HG03469 (cell line): ENCODE measurements at regions not wholly inside any gene's neighbourhood (a gene's known extent, or its start where the extent isn't known, plus 50 kb on each side); places are given as distances from the start of the nearest gene placed in this dataset.

Experiments used
- ATAC-seq: cut with Tn5 transposase; IDR thresholded peaks from one replicate; pipeline ENCODE4 v1.9.1; 2021; ENCODE audit warnings: mild to moderate bottlenecking, moderate library complexity, moderate number of reproducible peaks; ENCODE audit not compliant: unreplicated experiment

DNA sequence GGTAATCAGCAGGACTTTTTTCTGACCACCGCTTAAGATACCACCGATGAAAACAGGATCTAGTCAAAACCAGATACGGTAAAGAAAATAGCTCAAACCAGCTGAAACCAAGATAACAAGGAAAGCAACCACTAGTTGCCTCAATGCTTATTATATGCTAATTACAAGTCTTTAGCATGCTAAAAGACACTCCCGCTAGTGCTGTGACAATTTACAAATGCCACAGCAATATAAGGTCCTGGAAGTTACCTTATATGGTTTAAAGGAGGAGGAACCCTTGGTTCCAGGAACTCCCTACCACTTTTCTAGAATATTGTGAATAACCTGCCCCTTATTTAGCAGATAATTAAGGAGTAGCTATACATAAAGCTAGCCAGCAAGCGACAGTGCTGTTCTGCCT is 976.4 kb upstream of the SEL1L start:
- ATAC-seq, result no peak

DNA sequence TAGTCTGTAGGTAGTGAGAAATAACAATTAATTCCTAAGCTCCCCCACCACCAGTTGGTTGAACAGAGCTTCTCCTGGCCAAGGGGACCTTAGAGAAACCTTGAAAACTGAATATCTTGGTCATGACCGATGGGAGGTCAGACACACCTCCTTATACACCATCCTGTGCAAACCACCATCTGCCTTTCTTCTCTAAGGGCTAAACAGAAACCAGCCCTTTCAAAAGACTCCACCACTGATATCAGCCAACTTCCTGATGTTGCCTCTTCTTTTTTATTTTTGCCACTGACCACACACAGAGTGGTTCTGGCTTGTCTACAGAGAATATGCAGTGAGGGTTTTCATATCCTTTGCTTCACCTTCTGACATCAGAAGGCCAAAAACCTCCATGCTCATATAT is 977.7 kb upstream of the SEL1L start:
- no peak for ATAC-seq

DNA sequence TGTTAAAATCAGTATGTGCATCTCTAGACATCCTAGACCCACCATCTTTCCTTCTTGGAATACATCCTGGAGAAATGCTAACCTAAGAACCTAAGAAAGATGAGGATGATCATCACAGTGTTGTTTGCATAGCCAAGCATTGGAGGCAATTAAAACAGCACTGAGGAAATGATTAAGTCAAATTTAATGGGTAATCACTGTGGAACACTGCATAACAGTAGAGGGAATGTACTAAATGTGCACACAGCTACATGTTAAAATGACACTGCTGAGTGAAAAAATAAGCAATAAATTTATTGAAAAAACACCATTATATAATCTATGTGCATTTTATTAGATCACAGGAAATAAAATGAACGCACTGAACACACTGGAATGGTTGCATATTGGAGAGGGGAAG is 987.1 kb upstream of the SEL1L start:
- no peak for ATAC-seq

DNA sequence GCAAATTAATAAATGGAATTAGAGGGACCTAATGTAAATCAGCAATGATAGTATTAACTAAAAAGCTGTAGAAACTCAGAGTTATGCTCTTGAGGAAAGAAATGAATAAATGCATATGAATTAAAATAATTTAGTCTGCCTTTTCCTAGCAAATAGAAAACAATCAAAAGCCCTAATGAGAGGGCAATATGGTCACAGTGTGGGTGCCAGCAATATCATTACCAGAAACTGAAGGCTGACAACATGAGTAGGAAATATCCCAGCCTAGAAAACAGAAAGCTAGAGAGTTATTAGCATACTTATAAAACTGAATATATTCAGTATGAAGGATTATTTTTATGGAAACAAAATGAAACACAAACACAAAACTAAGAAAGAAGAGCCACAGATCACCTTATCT is 987.5 kb upstream of the SEL1L start:
- ATAC-seq, result no peak

DNA sequence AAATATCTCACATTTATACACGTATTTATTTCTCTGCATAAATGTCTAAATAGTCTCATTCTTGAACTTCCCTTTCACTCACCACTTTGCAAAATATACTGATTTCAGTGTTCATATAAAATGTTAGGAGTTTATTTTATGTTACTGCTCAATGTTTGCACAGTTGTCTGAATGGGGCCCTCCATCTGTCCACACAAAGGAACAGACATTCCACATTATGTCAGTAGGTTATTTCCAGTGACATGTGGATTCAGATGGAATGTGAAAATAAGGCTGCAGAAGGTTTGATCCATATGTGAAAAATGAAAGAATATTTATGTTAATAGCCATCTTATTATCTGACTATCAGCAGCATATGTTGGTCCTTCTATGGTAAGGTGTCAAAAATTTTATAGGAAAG is 994.4 kb upstream of the SEL1L start:
- ATAC-seq, result no peak

DNA sequence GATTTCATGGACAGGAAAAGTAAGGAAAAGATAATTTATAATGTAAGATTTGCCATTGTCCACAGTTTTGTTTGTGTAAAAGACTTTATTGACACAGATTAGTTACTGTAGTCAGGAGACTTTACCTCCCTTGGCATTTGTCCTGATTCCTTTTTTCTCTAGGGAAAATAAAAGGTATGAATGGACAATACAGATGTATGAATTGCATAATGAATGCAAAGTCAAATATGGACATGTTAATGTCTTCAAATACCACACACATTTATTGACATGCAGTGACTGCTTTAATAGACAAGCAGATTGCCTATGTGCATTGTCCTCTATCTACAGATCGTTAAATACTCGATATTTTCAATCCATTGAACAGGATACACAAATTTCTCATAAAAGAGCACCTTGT is 999.7 kb upstream of the SEL1L start:
- no peak for ATAC-seq

DNA sequence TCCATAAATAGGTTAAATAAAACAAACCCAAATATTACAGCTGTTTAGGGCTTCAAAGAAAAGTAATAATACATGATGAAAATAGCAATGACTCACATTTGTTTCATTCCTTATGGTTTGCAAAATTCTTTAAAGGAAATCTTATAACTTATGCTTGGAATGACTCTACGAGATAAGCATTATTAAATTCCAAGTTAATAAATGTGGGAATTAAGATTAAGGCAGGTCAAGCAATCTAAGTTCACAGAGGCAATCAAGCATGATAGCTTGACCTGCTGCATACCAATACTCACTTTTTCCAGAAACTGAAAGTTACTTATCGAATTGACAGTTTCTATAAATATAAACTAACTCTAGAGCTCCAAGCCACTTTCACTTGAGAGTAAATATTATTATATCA is 1002.9 kb upstream of the SEL1L start:
- ATAC-seq, result no peak

DNA sequence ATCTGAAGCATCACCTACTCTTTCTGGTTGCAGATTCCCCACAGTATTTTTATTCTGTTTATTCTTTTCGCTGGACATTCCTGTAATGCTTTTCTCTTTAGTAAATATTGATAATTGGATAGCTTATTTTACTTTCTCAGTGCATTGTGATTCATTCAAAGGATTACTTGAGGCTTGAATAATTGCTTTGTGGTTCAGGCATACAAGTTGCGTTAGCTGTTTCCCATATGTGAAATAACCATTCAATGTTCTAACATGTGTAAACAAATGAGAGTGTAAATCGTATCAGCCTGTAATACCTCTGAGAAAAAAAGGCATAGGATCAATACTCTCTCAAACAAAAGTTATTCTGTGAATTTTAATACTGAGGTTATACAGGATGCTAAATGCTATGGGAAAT is 1004.2 kb upstream of the SEL1L start:
- ATAC-seq, result no peak

DNA sequence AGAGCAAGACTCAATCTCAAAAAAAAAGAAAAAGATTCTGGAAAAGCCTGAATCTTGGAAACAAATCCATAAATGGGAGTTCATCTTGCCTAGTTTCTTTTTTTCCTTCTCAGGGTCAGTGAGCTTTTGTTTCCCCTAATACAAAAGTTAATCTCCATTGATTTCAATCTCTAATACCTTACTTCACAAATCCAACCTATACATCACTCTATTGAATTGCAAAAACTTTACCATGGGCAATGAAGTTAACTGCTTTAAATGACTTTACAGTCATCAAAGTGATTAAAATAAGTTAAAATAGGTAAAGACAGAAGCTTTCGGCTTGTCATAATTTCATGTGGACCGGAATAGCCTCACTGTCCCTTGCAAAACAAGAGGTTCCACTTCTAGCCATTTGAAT is 1012.7 kb upstream of the SEL1L start:
- ATAC-seq, result no peak

DNA sequence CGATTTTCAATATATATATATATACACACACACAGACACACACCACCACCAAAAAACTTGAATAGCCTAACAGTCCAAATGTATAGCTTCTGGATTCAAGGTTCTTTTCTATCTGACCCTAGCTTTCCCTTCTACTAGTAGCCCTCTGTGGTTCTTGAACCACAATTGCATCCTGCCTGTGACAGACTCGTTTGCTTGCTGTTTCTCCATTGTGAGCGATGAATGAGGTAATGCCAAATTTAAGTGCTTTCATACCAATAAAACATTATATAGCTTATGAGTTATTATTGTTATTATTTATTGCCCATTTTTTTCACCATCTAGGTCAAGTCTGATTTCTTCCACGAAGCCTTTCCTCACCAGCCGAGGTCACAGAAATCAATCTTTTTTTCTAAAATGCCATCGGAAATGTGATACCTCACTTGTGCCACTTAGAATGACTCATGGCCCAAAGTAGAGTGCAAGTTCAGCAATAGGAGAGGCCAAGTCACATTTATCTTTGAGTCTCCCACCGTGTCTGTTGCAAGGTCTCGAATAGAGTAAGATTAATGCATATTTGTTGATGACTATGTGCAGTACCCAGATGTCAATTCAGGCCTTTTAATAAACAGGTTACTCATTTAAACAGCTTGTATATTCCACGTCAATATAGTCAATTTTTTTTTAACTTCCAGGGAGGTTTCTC is 1015.8 kb upstream of the SEL1L start:
- no peak for ATAC-seq

DNA sequence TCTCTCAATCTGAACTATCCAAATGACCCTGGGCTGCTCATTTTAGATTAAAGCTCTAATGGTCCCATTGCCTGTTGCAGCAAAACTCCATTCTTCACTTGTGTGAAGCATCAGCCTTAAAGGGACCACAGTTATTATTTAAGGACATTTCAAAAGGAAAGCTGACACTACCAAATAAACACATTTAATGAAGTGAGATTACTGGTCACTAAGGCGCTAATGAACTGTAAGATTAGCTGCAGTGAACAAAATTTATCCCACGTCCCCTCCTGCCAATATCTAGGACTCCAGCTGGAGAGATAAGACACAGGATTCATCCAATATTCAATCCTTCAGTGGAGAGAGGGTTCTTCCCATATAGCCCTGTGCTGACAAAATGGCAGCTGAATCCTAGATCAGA is 1029.2 kb upstream of the SEL1L start:
- ATAC-seq, result no peak

DNA sequence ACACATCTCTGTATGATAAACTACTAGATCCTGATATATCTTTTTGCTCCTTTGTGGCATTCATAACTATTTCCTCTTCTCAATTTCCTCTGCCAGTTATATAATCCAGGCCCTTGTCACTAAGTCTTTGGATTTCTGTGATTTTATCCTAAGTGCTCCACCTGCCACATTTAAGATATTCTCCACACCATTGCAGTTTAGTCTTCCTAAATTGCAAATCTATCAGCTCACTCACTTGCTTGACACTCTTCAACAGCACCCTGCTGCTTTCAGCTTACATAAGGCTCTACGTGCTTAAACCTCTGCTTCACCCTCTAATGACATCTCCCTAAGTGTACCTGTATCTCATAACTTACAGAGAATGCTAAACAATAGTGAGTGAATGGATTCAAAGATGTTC is 1032.2 kb upstream of the SEL1L start:
- ATAC-seq, result no peak

DNA sequence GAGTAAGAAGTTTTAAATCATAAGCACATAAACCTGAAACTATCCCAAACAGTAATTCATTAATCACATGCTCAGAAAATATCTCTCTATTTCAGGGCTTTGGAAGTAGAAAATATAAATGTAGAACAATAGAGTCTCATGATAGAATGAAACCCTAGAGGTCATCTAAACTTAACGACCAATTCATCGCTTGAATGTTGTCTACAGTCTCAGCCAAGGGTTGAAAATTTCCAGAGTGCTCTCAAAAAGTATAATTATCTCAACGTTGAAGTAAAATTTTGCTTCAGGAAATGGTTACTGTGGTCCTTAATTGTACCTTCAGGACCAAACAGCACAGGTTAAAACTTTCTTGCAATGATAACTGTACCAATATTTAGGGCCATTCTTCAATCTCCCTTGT is 1053.6 kb upstream of the SEL1L start:
- no peak for ATAC-seq

DNA sequence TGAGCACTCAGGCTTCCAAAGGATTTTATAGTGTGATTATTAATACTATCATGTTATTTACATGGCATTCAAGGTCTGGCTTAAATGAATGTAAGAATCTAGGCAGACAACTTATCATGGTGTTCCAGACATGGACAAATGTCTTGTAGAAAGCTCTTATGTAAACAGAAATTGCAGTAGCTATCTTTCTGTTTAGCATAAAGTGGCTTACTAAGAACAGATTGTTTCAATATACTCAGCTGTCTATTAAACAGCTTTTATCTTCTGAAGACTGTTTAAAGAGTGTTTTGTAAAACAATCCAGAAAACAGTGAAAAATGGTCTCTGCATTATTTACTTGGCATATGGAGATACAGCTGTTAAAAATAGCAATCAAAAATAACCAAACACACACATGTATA is 1061.8 kb upstream of the SEL1L start:
- ATAC-seq, result no peak

DNA sequence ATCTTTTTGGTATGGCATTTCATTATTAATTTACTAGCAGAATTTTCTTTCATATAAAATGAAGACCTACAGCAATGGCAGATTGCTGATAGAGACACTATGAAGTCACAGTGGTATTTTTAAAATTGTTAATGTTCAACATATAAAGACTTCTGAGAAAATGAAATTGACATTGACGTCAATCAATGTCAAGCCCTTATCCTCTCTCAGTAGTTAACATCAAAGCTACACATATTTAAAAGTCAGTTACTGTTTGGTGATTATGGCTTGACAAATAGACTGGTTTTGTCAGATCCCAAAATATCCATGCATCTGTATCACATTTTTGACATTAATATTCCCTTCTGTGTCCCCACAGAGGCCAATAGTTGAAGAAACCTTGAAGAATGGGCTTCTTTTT is 1069.1 kb upstream of the SEL1L start:
- ATAC-seq, result no peak

DNA sequence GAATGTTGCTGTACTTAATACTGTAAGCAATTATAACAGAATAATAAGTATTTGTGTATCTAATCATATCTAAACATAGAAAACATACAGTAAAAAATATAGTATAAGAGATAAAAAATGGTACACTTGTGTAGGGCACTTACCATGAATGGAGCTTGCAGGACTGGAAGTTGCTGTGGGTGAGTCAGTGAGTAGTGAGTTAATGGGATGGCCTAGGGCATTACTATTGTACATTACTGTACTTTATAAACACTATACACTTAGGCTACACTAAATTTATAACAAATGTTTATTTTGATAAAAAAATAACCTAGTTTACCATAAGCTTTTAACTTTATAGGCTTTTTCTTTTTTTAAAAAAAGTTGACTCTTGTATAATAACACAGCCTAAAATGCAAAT is 1071.2 kb upstream of the SEL1L start:
- no peak for ATAC-seq

DNA sequence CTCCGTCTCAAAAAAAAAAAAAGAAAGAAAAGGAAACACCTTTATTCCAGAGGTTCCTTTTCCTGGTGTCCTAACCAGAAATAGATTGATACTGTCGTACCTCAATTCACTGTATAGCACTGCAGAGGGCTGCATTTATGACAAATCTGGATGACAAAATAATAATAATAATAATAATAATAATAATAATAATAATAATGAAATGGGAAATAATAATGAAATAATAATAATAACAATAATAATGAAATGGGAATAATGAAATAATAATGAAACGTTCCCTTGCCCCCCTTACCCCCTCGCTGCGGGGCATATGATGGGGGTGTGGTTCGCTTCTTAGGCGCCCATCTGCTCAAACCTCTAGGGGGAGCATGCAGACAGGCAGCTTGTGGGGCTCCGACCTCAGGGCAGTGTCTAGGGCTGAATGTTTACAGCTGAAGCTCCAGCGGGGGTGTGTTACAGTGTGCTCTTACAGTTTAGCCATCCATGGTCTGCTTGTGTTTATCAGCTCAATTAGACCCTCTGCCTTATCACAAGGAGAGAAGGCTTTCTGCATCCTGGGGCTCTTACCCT is 1088.3 kb upstream of the SEL1L start:
- ATAC-seq, result no peak

DNA sequence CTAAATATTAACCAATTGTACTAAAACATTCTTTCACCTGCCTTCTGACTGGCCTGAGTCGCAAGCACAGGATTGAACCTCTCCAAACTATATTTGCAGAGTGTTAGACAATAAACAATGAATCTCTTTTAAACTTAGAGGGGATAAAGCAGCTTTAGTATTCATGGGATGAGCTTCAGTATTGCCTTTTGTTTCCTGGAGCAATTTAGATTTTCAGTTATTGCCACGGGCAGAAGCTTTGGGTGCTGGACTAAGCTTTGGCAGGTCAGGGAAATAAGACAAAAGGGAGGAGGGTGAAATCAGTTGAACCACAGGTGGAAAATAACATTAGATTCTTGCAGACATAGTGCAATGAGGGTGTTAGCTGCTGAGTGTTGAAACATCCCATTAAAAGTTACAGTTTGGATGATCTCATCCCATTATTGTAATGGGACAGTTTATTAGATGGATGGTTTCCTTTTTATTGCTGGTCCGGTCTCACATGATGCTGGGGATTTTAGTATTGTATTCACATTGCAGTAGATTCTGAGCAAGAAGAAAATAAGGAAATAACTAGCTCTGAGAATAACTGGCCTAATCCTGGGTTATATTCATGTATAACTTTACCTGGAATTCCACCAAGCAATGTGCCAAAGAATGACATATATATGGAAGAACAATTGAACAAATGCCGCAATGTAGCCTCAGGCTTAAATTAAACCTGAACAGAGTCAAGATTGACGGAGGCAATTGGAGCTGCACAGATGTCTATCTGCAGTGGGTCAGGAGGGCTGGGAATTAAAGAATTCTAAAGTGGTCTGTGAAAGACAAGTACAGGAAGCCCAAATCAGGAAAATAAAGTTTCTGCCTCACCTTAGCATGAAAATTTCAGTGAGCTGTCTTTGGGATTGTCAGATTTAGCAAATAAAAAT is 1092.8 kb upstream of the SEL1L start:
- no peak for ATAC-seq

DNA sequence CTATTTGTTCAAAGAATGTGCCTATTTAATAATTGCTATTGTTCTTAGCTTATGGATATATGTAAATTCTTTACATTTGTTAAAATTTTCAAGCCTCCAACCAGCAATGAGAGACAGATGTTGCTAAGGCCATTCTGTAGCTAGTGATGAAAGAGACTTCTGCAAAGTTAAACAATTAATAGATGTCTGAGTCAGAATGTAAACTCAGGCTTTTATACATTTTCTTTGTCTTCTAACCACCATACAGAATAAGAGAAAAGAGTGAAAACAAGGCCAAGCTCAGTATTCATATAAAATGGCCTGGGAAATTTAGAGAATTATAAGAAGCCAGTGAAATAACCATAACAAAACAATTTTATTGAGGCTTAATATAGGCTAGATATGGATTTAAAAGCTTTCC is 1102.3 kb upstream of the SEL1L start:
- no peak for ATAC-seq

DNA sequence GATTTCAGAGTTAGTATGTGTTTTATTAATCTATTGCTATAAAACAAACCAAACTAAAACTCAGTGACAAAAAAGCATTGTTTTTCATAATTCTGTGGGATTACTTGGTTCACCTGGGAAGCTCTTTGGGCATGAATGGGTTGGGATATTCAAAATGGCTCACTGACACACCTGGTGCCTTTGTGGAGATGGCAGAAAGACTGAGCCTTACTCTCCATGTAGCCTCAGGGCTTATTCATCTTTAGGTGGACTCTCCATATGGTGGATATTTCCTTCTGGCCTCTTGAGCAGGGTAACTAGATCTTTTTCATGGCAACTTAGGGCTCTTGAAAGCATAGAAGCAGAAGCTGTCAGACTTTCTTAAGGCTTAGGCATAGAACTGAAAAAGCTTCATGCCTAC is 1102.8 kb upstream of the SEL1L start:
- ATAC-seq, result no peak

DNA sequence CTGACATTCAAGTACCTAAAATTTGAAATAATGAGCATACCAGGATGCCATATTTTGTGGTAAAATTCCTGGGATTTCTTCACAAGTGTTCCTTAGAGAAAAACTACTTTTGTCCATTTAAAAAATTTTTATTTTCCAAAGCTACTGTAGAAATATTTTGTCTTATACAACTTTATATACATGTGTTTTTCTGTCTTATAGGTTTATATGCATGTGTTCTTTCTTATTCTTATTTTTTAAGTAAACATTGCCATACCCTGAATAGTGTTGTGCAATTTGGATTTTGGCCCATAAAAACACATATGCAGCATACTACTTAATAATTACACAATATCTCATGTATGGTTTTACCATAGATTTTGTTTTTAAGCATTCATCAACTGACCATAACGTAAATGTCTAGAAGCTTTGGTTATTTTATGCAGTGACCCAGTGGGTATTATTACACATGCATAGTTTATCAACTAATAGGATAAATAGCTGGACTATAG is 1107.4 kb upstream of the SEL1L start:
- ATAC-seq, result no peak

DNA sequence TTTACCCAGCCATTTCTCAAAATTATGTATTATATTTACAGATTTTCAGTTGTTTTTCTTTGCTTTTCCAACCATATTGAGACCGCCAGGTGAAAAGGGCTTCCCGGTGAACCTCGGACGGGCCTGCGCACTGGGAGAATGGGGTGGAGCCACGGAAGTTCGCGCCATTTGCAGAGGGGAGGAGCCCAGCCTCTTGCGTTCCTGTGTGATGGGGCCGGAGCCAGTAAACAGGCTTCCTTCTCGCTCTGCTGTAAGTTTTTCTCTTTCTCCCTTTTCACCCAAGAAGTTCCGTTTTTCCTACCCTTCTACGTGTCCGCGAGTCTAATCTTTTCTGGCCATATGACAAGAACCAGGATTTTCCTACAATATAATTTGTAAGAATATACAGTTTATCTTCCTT is 1108.8 kb upstream of the SEL1L start:
- ATAC-seq, result no peak
